ENCODE measurements at regions not wholly inside any gene's neighbourhood (a gene's known extent, or its start where the extent isn't known, plus 50 kb on each side); places are given as distances from the start of the nearest gene placed in this dataset.

DNA sequence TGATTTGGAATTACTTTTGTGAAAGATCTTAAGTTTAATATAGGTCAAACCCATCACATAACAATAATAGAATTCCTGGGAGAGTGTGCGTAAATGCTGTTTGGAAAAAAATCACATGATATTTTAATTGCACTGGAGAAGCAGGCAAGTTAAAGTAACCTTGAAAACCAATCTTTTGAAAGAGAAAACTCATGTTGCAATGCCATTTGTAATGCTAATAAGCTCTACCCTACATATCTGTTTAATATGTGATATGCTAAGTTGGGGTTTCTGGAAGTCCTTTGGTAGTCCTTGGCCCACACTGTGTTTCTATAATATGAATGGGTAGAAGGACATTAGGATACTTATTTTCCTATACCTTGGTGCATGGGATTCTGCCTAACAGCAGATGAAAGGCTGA is 370.4 kb downstream of the DDX10 start:
- Histone ChIP-seq H3K27ac (no peak overlapping the region), H3K9me3 (no peaks in the 10 kb centered on the region), H3K4me1 (no peaks in the 10 kb centered on the region), H3K27me3 (no peaks in the 10 kb centered on the region), H3K4me3 (no peak overlapping the region), H3K36me3 (no peaks in the 10 kb centered on the region)
- in situ Hi-C loops (cut with MboI; ENCODE audit: low pct_ligation_motif_present in 1 of 4, low pct_unique_long_range_greater_than_20kb in 1 of 4, low sequenced_read_pairs in 3 of 4), result no loop called here
- TF ChIP-seq POLR2A (IDR thresholded peaks at IDR 0.05) (no peak), POLR2AphosphoS5 (IDR thresholded peaks at IDR 0.05) (no peak), EP300 (IDR thresholded peaks at IDR 0.05; ENCODE audit: low read depth) (no peak)
- TF ChIP-seq, protein P1, sequence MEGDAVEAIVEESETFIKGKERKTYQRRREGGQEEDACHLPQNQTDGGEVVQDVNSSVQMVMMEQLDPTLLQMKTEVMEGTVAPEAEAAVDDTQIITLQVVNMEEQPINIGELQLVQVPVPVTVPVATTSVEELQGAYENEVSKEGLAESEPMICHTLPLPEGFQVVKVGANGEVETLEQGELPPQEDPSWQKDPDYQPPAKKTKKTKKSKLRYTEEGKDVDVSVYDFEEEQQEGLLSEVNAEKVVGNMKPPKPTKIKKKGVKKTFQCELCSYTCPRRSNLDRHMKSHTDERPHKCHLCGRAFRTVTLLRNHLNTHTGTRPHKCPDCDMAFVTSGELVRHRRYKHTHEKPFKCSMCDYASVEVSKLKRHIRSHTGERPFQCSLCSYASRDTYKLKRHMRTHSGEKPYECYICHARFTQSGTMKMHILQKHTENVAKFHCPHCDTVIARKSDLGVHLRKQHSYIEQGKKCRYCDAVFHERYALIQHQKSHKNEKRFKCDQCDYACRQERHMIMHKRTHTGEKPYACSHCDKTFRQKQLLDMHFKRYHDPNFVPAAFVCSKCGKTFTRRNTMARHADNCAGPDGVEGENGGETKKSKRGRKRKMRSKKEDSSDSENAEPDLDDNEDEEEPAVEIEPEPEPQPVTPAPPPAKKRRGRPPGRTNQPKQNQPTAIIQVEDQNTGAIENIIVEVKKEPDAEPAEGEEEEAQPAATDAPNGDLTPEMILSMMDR (IDR thresholded peaks at IDR 0.05), result no peak
- no peak for DNase-seq
- intact Hi-C loops (cut with DNase I; ENCODE audit: low total_unique reads), result no loop called here
- WGBS, 2 donors (ENCODE audit: low coverage in 1 of 2), result 80 to 100% methylated on average over 1 of the region's 1 CpG

GRCh38 chr11:109036011-109036410 is 371.1 kb downstream of the DDX10 start:
- WGBS, 2 donors (ENCODE audit: low coverage in 1 of 2), result 75 to 86% methylated on average over 2 of the region's 2 CpGs
- TF ChIP-seq POLR2AphosphoS5 (IDR thresholded peaks at IDR 0.05) (no peak), EP300 (IDR thresholded peaks at IDR 0.05; ENCODE audit: low read depth) (no peak), POLR2A (IDR thresholded peaks at IDR 0.05) (no peak)
- TF ChIP-seq, protein P1 (IDR thresholded peaks at IDR 0.05), result no peak
- H3K27ac ChIP-seq, result no peak overlapping the region
- H3K4me3 ChIP-seq, result no peak overlapping the region
- no peaks in the 10 kb centered on the region for H3K4me1 ChIP-seq
- in situ Hi-C loops (cut with MboI; ENCODE audit: low pct_ligation_motif_present in 1 of 4, low pct_unique_long_range_greater_than_20kb in 1 of 4, low sequenced_read_pairs in 3 of 4) (no loop called here), intact Hi-C loops (cut with DNase I; ENCODE audit: low total_unique reads) (no loop called here)
- no peaks in the 10 kb centered on the region for H3K9me3 ChIP-seq
- H3K36me3 ChIP-seq, result no peaks in the 10 kb centered on the region
- H3K27me3 ChIP-seq, result no peaks in the 10 kb centered on the region
- DNase-seq, result no peak

- H3K4me1 ChIP-seq, result no peaks in the 10 kb centered on the region
- in situ Hi-C loops (cut with MboI; ENCODE audit: low pct_ligation_motif_present in 1 of 4, low pct_unique_long_range_greater_than_20kb in 1 of 4, low sequenced_read_pairs in 3 of 4), result no loop called here
- no peaks in the 10 kb centered on the region for H3K36me3 ChIP-seq
- WGBS, 2 donors (ENCODE audit: low coverage in 1 of 2), result 39 to 51% methylated on average over 3 of the region's 3 CpGs
- no peaks in the 10 kb centered on the region for H3K27me3 ChIP-seq
- H3K4me3 ChIP-seq, result no peak overlapping the region
- no peak for DNase-seq
- no peak for TF ChIP-seq POLR2A (IDR thresholded peaks at IDR 0.05)
- TF ChIP-seq EP300 (IDR thresholded peaks at IDR 0.05; ENCODE audit: low read depth), result no peak
- TF ChIP-seq, protein P1 (IDR thresholded peaks at IDR 0.05), result no peak
- no peak for TF ChIP-seq POLR2AphosphoS5 (IDR thresholded peaks at IDR 0.05)
- H3K27ac ChIP-seq, result no peak overlapping the region
- no peaks in the 10 kb centered on the region for H3K9me3 ChIP-seq
- intact Hi-C loops (cut with DNase I; ENCODE audit: low total_unique reads), result no loop called here
Observed at GRCh38 chr11:109037856-109038780, 373.2 kb downstream of the DDX10 start.

- no peaks in the 10 kb centered on the region for H3K36me3 ChIP-seq
- 36 to 68% methylated on average over 2 of the region's 2 CpGs for WGBS, 2 donors (ENCODE audit: low coverage in 1 of 2)
- intact Hi-C loops (cut with DNase I; ENCODE audit: low total_unique reads) (no loop called here), in situ Hi-C loops (cut with MboI; ENCODE audit: low pct_ligation_motif_present in 1 of 4, low pct_unique_long_range_greater_than_20kb in 1 of 4, low sequenced_read_pairs in 3 of 4) (no loop called here)
- DNase-seq, result no peak
- H3K27me3 ChIP-seq, result no peaks in the 10 kb centered on the region
- no peak for TF ChIP-seq POLR2A (IDR thresholded peaks at IDR 0.05)
- TF ChIP-seq EP300 (IDR thresholded peaks at IDR 0.05; ENCODE audit: low read depth), result no peak
- TF ChIP-seq POLR2AphosphoS5 (IDR thresholded peaks at IDR 0.05), result no peak
- TF ChIP-seq, protein P1 (IDR thresholded peaks at IDR 0.05), result no peak
- no peak overlapping the region for H3K4me3 ChIP-seq
- no peak overlapping the region for H3K27ac ChIP-seq
- H3K9me3 ChIP-seq, result no peaks in the 10 kb centered on the region
- no peaks in the 10 kb centered on the region for H3K4me1 ChIP-seq
Observed at GRCh38 chr11:109039611-109040010, 374.7 kb downstream of the DDX10 start.

All from transverse colon (tissue), 4 donors.